GM12878 (cell line): ENCODE measurements at regions not wholly inside any gene's neighbourhood (a gene's known extent, or its start where the extent isn't known, plus 50 kb on each side); places are given as distances from the start of the nearest gene placed in this dataset.

Experiments
- EGR1 ChIP-seq, 2 experiments: IDR thresholded peaks; 1 replicate in 1 of 2; 2 replicates in 1 of 2; pipeline ENCODE4 v1.6.1; 2011 to 2012; ENCODE audit warnings: low read depth in 2 of 2, low read length in 2 of 2, borderline replicate concordance in 1 of 2, mild to moderate bottlenecking in 1 of 2, moderate library complexity in 1 of 2
- EZH2 ChIP-seq: IDR thresholded peaks from 2 replicates; pipeline ENCODE4 v1.6.1; 2012; ENCODE audit warnings: low read depth, mild to moderate bottlenecking, control low read depth, inconsistent platforms, low read length, borderline replicate concordance; ENCODE audit not compliant: control insufficient read depth
- NR2C1 ChIP-seq: fragments of 450-650 bp; IDR thresholded peaks from 2 replicates; pipeline ENCODE4 v1.6.1; 2017; ENCODE audit warnings: antibody characterized with exemption, mild to moderate bottlenecking, moderate library complexity
- NR2F1 ChIP-seq: fragments of 450-650 bp; conservative IDR thresholded peaks from 2 replicates; pipeline ENCODE4 v1.6.1; 2017; ENCODE audit warnings: mild to moderate bottlenecking
- POLR2A ChIP-seq: IDR thresholded peaks from 2 replicates; pipeline ENCODE4 v1.6.1; 2011; ENCODE audit warnings: low read depth, mild to moderate bottlenecking, low read length
- POLR2AphosphoS5 ChIP-seq: IDR thresholded peaks from 2 replicates; pipeline ENCODE4 v1.6.1; 2011; ENCODE audit warnings: mild to moderate bottlenecking, low read length, inconsistent platforms
- RBBP5 ChIP-seq: fragments of 200-600 bp; sonication (generic); conservative IDR thresholded peaks from 2 replicates; pipeline ENCODE4 v1.6.1; 2016
- SP1 ChIP-seq: IDR thresholded peaks from one replicate; pipeline ENCODE4 v1.6.1; 2011; ENCODE audit warnings: low read depth, low read length
- TAF1 ChIP-seq: IDR thresholded peaks from 2 replicates; pipeline ENCODE4 v1.6.1; 2011; ENCODE audit warnings: mild to moderate bottlenecking, low read depth, low read length, borderline replicate concordance
- TF ChIP-seq, protein P1 (sequence below): IDR thresholded peaks from 2 replicates; pipeline ENCODE4 v1.6.1; 2012; ENCODE audit warnings: mild to moderate bottlenecking, low read depth, low read length
- TF ChIP-seq, protein P2 (sequence below), 3 experiments: IDR thresholded peaks in 2 of 3; conservative IDR thresholded peaks in 1 of 3; 2 replicates each; pipeline ENCODE4 v1.5.1; 2011; ENCODE audit warnings: low read depth in 3 of 3, low read length in 3 of 3, mild to moderate bottlenecking in 3 of 3, control low read depth in 2 of 3, moderate library complexity in 2 of 3, inconsistent platforms in 1 of 3, mixed read lengths in 1 of 3; ENCODE audit not compliant: control insufficient read depth in 2 of 3, insufficient read depth in 1 of 3; ENCODE audit errors: extremely low read depth in 1 of 3

DNA sequence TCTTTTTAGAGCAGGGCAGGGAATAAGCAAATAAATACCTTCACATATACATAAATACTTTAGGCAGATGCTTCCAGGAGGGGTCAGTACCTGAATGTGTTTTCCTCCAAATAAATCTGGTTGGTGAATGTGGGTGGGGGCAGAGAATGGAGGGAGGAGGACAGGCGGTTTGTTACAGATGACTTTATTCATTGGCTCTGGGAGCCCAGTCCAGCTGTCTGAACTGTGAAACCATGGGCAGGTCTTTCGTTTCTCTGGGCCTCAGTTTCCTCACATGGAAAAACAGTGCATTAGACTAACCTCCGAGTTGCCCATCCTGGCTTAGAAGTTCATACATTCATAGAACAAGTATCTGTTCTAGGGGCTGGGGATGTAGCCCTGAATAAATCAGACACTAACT, 124.6 kb downstream of the IER5 start:
- TF ChIP-seq SP1: no peak
- no peak for TF ChIP-seq NR2C1
- TF ChIP-seq, protein P1, sequence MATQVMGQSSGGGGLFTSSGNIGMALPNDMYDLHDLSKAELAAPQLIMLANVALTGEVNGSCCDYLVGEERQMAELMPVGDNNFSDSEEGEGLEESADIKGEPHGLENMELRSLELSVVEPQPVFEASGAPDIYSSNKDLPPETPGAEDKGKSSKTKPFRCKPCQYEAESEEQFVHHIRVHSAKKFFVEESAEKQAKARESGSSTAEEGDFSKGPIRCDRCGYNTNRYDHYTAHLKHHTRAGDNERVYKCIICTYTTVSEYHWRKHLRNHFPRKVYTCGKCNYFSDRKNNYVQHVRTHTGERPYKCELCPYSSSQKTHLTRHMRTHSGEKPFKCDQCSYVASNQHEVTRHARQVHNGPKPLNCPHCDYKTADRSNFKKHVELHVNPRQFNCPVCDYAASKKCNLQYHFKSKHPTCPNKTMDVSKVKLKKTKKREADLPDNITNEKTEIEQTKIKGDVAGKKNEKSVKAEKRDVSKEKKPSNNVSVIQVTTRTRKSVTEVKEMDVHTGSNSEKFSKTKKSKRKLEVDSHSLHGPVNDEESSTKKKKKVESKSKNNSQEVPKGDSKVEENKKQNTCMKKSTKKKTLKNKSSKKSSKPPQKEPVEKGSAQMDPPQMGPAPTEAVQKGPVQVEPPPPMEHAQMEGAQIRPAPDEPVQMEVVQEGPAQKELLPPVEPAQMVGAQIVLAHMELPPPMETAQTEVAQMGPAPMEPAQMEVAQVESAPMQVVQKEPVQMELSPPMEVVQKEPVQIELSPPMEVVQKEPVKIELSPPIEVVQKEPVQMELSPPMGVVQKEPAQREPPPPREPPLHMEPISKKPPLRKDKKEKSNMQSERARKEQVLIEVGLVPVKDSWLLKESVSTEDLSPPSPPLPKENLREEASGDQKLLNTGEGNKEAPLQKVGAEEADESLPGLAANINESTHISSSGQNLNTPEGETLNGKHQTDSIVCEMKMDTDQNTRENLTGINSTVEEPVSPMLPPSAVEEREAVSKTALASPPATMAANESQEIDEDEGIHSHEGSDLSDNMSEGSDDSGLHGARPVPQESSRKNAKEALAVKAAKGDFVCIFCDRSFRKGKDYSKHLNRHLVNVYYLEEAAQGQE: no peak
- TF ChIP-seq, protein P2, sequence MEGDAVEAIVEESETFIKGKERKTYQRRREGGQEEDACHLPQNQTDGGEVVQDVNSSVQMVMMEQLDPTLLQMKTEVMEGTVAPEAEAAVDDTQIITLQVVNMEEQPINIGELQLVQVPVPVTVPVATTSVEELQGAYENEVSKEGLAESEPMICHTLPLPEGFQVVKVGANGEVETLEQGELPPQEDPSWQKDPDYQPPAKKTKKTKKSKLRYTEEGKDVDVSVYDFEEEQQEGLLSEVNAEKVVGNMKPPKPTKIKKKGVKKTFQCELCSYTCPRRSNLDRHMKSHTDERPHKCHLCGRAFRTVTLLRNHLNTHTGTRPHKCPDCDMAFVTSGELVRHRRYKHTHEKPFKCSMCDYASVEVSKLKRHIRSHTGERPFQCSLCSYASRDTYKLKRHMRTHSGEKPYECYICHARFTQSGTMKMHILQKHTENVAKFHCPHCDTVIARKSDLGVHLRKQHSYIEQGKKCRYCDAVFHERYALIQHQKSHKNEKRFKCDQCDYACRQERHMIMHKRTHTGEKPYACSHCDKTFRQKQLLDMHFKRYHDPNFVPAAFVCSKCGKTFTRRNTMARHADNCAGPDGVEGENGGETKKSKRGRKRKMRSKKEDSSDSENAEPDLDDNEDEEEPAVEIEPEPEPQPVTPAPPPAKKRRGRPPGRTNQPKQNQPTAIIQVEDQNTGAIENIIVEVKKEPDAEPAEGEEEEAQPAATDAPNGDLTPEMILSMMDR (IDR thresholded peaks at IDR 0.05 in 2 of 3, conservative IDR thresholded peaks at IDR 0.05 in 1 of 3; ENCODE audit: control insufficient read depth in 2 of 3, extremely low read depth in 1 of 3, insufficient read depth in 1 of 3, low read depth in 3 of 3, low read length in 3 of 3): no peak
- TF ChIP-seq RBBP5: no peak
- TF ChIP-seq POLR2A: no peak
- TF ChIP-seq EGR1 (IDR thresholded peaks at IDR 0.05; ENCODE audit: borderline replicate concordance in 1 of 2, low read depth in 2 of 2, low read length in 2 of 2): no peak
- TF ChIP-seq NR2F1: no peak
- TF ChIP-seq TAF1: no peak
- no peak for TF ChIP-seq POLR2AphosphoS5
- TF ChIP-seq EZH2: no peak
